ENCODE measurements at regions not wholly inside any gene's neighbourhood (a gene's known extent, or its start where the extent isn't known, plus 50 kb on each side); places are given as distances from the start of the nearest gene placed in this dataset.

- Histone ChIP-seq H3K4me1 (no peaks in the 10 kb centered on the region), H3K4me3 (no peak overlapping the region), H3K27ac (no peak overlapping the region), H3K36me3 (no peaks in the 10 kb centered on the region), H3K9me3 (peaks cover 0 to 9% (median 5%) of the 10 kb centered on the region in 4 donors), H3K27me3 (no peaks in the 10 kb centered on the region)
- no peak for DNase-seq
- TF ChIP-seq POLR2AphosphoS5 (IDR thresholded peaks at IDR 0.05) (no peak), POLR2A (IDR thresholded peaks at IDR 0.05) (no peak), EP300 (IDR thresholded peaks at IDR 0.05) (no peak), CTCF (IDR thresholded peaks at IDR 0.05) (no peak)
- ATAC-seq (ENCODE audit: low FRiP score in 2 of 2): no peak
Measured at GRCh38 chr6:54665278-54665677, 181.3 kb upstream of the FAM83B start.

GRCh38 chr6:54680531-54680930, 166.0 kb upstream of the FAM83B start:
- DNase-seq (no peak), ATAC-seq (ENCODE audit: low FRiP score in 2 of 2) (no peak)
- Histone ChIP-seq H3K36me3 (no peaks in the 10 kb centered on the region), H3K4me3 (no peak overlapping the region), H3K27me3 (no peaks in the 10 kb centered on the region), H3K4me1 (no peaks in the 10 kb centered on the region), H3K27ac (no peak overlapping the region), H3K9me3 (no peaks in the 10 kb centered on the region)
- no peak for TF ChIP-seq POLR2AphosphoS5 (IDR thresholded peaks at IDR 0.05)
- no peak for TF ChIP-seq CTCF (IDR thresholded peaks at IDR 0.05)
- no peak for TF ChIP-seq EP300 (IDR thresholded peaks at IDR 0.05)
- no peak for TF ChIP-seq POLR2A (IDR thresholded peaks at IDR 0.05)
- 78 to 80% methylated on average over 2 of the region's 2 CpGs for WGBS, 2 donors

- Histone ChIP-seq H3K27me3 (no peaks in the 10 kb centered on the region), H3K36me3 (no peaks in the 10 kb centered on the region), H3K27ac (no peak overlapping the region), H3K9me3 (no peaks in the 10 kb centered on the region), H3K4me3 (no peak overlapping the region), H3K4me1 (no peaks in the 10 kb centered on the region)
- TF ChIP-seq CTCF (IDR thresholded peaks at IDR 0.05) (no peak), EP300 (IDR thresholded peaks at IDR 0.05) (no peak), POLR2A (IDR thresholded peaks at IDR 0.05) (no peak), POLR2AphosphoS5 (IDR thresholded peaks at IDR 0.05) (no peak)
- WGBS, 2 donors: 73 to 77% methylated on average over 2 of the region's 2 CpGs
- no peak for ATAC-seq (ENCODE audit: low FRiP score in 2 of 2)
- DNase-seq: no peak
Measured at GRCh38 chr6:54681267-54681666, 165.3 kb upstream of the FAM83B start.

- Histone ChIP-seq H3K27ac (no peak overlapping the region), H3K27me3 (no peaks in the 10 kb centered on the region), H3K9me3 (no peaks in the 10 kb centered on the region), H3K36me3 (no peaks in the 10 kb centered on the region), H3K4me3 (no peak overlapping the region), H3K4me1 (no peaks in the 10 kb centered on the region)
- TF ChIP-seq POLR2AphosphoS5 (IDR thresholded peaks at IDR 0.05) (no peak), POLR2A (IDR thresholded peaks at IDR 0.05) (no peak), EP300 (IDR thresholded peaks at IDR 0.05) (no peak), CTCF (IDR thresholded peaks at IDR 0.05) (no peak)
- no peak for DNase-seq
- peak in 1 of 2 donors; percentile 50 for ATAC-seq (ENCODE audit: low FRiP score in 2 of 2)
- WGBS, 2 donors: 59 to 76% methylated on average over 4 of the region's 4 CpGs
Measured at GRCh38 chr6:54681987-54682386, 164.6 kb upstream of the FAM83B start.

- Histone ChIP-seq H3K27me3 (no peaks in the 10 kb centered on the region), H3K36me3 (no peaks in the 10 kb centered on the region), H3K27ac (no peak overlapping the region), H3K4me3 (no peak overlapping the region), H3K4me1 (no peaks in the 10 kb centered on the region), H3K9me3 (no peaks in the 10 kb centered on the region)
- 42 to 45% methylated on average over 2 of the region's 2 CpGs for WGBS, 2 donors
- no peak for ATAC-seq (ENCODE audit: low FRiP score in 2 of 2)
- no peak for DNase-seq
- no peak for TF ChIP-seq CTCF (IDR thresholded peaks at IDR 0.05)
- TF ChIP-seq EP300 (IDR thresholded peaks at IDR 0.05): no peak
- no peak for TF ChIP-seq POLR2AphosphoS5 (IDR thresholded peaks at IDR 0.05)
- TF ChIP-seq POLR2A (IDR thresholded peaks at IDR 0.05): no peak
Measured at GRCh38 chr6:54689620-54690019, 157.0 kb upstream of the FAM83B start.

Data from upper lobe of left lung (tissue), 6 donors.